PC-9 (cell line): ENCODE measurements at regions not wholly inside any gene's neighbourhood (a gene's known extent, or its start where the extent isn't known, plus 50 kb on each side); places are given as distances from the start of the nearest gene placed in this dataset.

Source experiments
- BruUV-seq: library from RNA; stranded (reverse); fragments of 400-500 nt; replicated peaks from 2 replicates; lab custom pipeline; 2021; lab: Mats Ljungman, UMichigan
- CTCF ChIA-PET: fragments of 300-600 bp; sonication (Branson Sonifier 250); formaldehyde crosslinking; loops from one replicate; lab custom pipeline; 2022; ENCODE audit warnings: antibody characterized with exemption; lab: Charles Lee
- POLR2A ChIA-PET: fragments of 300-600 bp; sonication (Branson Sonifier 250); formaldehyde crosslinking; loops from one replicate; lab custom pipeline; 2022; ENCODE audit warnings: antibody characterized with exemption; ENCODE audit not compliant: unreplicated experiment; lab: Charles Lee
- DNase-seq, 2 experiments: peaks; one replicate each; pipeline versions ENCODE4 v3.0.0 to v3.0.0-alpha.2; 2015 to 2022; ENCODE audit warnings: mixed read lengths in 1 of 2
- H2AFZ ChIP-seq: fragments of 200-600 bp; sonication (generic); 2 replicates; pipeline ENCODE4 v1.8.1; 2017; ENCODE audit warnings: antibody characterized with exemption
- H3F3A ChIP-seq: fragments of 200-600 bp; sonication (generic); 2 replicates; pipeline ENCODE4 v1.8.1; 2017; ENCODE audit warnings: antibody characterized with exemption, mild to moderate bottlenecking, low read depth; ENCODE audit not compliant: insufficient read depth
- H3K27ac ChIP-seq: fragments of 200-600 bp; sonication (generic); 2 replicates; pipeline ENCODE4 v1.6.1; 2016; ENCODE audit warnings: mixed run types
- H3K27me3 ChIP-seq: fragments of 200-600 bp; sonication (generic); 2 replicates; pipeline ENCODE4 v1.6.1; 2016; ENCODE audit warnings: low read depth, mixed run types; ENCODE audit not compliant: insufficient read depth
- H3K36me3 ChIP-seq: fragments of 200-600 bp; sonication (generic); 2 replicates; pipeline ENCODE4 v1.6.1; 2016; ENCODE audit warnings: low read depth, mixed run types
- H3K4me1 ChIP-seq: fragments of 200-600 bp; sonication (generic); replicated peaks from 2 replicates; pipeline ENCODE4 v1.6.1; 2016; ENCODE audit warnings: mixed run types; ENCODE audit not compliant: insufficient read depth
- H3K4me2 ChIP-seq: fragments of 200-600 bp; sonication (generic); 2 replicates; pipeline ENCODE4 v1.6.1; 2017; ENCODE audit warnings: mixed run types
- H3K4me3 ChIP-seq: fragments of 200-600 bp; sonication (generic); 2 replicates; pipeline ENCODE4 v1.6.1; 2016; ENCODE audit warnings: mixed run types
- H3K79me2 ChIP-seq: fragments of 200-600 bp; sonication (generic); 2 replicates; pipeline ENCODE4 v1.6.1; 2017; ENCODE audit warnings: low read depth, mixed run types
- H3K9me2 ChIP-seq: fragments of 200-600 bp; sonication (generic); 2 replicates; pipeline ENCODE4 v1.8.1; 2017; ENCODE audit warnings: mild to moderate bottlenecking; ENCODE audit not compliant: insufficient read depth
- H3K9me3 ChIP-seq: fragments of 200-600 bp; sonication (generic); 2 replicates; pipeline ENCODE4 v1.8.1; 2016; ENCODE audit warnings: low read depth; ENCODE audit not compliant: insufficient read depth
- H4K20me1 ChIP-seq: fragments of 200-600 bp; sonication (generic); 2 replicates; pipeline ENCODE4 v1.8.1; 2017; ENCODE audit not compliant: insufficient read depth
- EZH2 ChIP-seq: fragments of 200-600 bp; sonication (generic); IDR thresholded peaks from 2 replicates; pipeline ENCODE4 v1.8.0; 2017; ENCODE audit warnings: antibody characterized with exemption, low read depth
- intact Hi-C: fragments of 100-400 bp; cut with micrococcal nuclease; formaldehyde crosslinking; loops from one replicate; pipeline ENCODE4 v1.10.0; 2022; ENCODE audit not compliant: unreplicated experiment
- TF ChIP-seq, protein P1 (sequence below): fragments of 200-600 bp; sonication (generic); conservative IDR thresholded peaks from 2 replicates; pipeline ENCODE4 v1.6.1; 2017; ENCODE audit warnings: mixed run types, antibody characterized with exemption, mild to moderate bottlenecking, moderate library complexity

- peak in 1 of 2 experiments; percentile 29 for DNase-seq
- Histone ChIP-seq H3K27ac (peak overlapping the region; percentile 58), H3K36me3 (no peaks in the 10 kb centered on the region), H3K27me3 (no peaks in the 10 kb centered on the region), H3K9me2 (no peaks in the 10 kb centered on the region), H3K4me3 (no peak overlapping the region), H3K9me3 (0 out of 2 replicates have a peak, but pooled peaks cover 5% of the 10 kb centered on the region), H3F3A (peaks cover 7% of the 10 kb centered on the region), H2AFZ (peak overlapping the region; percentile 49), H3K4me1 (peaks cover 23% of the 10 kb centered on the region), H4K20me1 (no peaks in the 10 kb centered on the region), H3K4me2 (peak overlapping the region; percentile 45), H3K79me2 (no peaks in the 10 kb centered on the region)
- TF ChIP-seq EZH2 = no peak
- TF ChIP-seq, protein P1, sequence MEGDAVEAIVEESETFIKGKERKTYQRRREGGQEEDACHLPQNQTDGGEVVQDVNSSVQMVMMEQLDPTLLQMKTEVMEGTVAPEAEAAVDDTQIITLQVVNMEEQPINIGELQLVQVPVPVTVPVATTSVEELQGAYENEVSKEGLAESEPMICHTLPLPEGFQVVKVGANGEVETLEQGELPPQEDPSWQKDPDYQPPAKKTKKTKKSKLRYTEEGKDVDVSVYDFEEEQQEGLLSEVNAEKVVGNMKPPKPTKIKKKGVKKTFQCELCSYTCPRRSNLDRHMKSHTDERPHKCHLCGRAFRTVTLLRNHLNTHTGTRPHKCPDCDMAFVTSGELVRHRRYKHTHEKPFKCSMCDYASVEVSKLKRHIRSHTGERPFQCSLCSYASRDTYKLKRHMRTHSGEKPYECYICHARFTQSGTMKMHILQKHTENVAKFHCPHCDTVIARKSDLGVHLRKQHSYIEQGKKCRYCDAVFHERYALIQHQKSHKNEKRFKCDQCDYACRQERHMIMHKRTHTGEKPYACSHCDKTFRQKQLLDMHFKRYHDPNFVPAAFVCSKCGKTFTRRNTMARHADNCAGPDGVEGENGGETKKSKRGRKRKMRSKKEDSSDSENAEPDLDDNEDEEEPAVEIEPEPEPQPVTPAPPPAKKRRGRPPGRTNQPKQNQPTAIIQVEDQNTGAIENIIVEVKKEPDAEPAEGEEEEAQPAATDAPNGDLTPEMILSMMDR = no peak
- intact Hi-C loops = loop anchor here (1.0 to 5.0 kb wide), 6 partner anchors 22 to 516 kb away; no protein-coding TSS in a partner anchor
- ChIA-PET POLR2A (interaction anchor here (0.5 to 0.7 kb wide), 4 partner anchors 18 to 663 kb away, joined by 3 to 9 read pairs (median 6); partner anchors contain the start of gene IRS1), CTCF (interaction anchor here (0.6 kb wide), 1 partner anchor 35 kb away, joined by 4 read pairs; no protein-coding TSS in a partner anchor)
- BruUV-seq = no TSS peak
Measured at GRCh38 chr2:226136739-226137138, 662.9 kb downstream of the IRS1 start.

- Histone ChIP-seq H3K9me3 (0 out of 2 replicates have a peak, but pooled peaks cover 5% of the 10 kb centered on the region), H3K4me3 (no peak overlapping the region), H3K36me3 (no peaks in the 10 kb centered on the region), H3K9me2 (no peaks in the 10 kb centered on the region), H3K79me2 (no peaks in the 10 kb centered on the region), H3K4me2 (no peak overlapping the region), H3F3A (peaks cover 7% of the 10 kb centered on the region), H3K27me3 (no peaks in the 10 kb centered on the region), H3K4me1 (peaks cover 27% of the 10 kb centered on the region), H2AFZ (no peak overlapping the region), H4K20me1 (no peaks in the 10 kb centered on the region), H3K27ac (no peak overlapping the region)
- POLR2A ChIA-PET = no interaction called here
- CTCF ChIA-PET = no interaction called here
- TF ChIP-seq, protein P1 = no peak
- no peak for TF ChIP-seq EZH2
- BruUV-seq = no TSS peak
- intact Hi-C loops = loop anchor here (1.0 to 5.0 kb wide), 5 partner anchors 21 to 516 kb away; no protein-coding TSS in a partner anchor
- DNase-seq = no peak
Measured at GRCh38 chr2:226135861-226136548, 663.6 kb downstream of the IRS1 start.

DNA sequence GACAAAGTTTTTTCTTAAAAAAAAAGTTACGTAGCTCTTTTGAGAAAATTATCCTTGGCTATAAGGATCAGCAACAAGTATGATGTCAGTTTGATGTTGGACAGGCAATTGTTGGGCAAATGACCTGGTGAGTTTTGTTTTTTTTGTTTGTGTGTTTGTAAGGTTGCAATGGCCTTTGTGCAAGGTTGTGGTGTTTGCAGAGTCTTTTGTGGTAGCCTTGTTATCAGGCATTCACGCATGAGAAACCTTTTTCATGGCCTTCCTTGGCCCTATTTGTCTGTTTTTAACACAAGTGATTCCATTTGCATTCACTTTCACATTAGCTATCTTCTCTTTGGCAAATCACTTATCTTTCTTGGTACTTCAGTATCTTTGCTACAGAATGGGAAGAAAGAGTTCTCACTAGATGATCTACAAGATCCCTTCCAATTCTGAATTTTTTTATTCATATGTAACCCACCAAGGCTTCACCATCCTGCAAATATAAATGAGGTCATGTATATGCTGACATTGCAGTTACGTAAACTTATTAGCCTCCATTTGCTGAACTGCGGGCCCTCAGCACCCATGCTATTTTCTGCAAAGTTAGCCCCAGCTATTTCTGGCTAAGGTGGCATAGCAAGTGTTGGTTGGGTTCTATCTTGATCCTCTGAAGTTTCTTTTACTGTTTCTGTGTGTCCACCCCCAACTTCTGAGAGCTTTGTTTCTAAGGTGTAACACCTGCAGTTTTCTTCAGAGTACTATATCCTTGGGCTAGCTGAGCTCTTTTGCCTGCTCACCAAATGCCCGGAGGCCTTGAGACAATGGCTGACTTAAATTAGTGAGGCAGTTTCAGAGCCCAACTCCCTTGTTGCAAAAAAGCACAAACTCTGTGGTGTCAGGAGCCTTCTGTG, 667.1 kb downstream of the IRS1 start:
- Histone ChIP-seq H3K27me3 (no peaks in the 10 kb centered on the region), H3K27ac (no peak overlapping the region), H3K4me1 (peaks cover 23% of the 10 kb centered on the region), H3K79me2 (no peaks in the 10 kb centered on the region), H3F3A (peaks cover 5% of the 10 kb centered on the region), H2AFZ (no peak overlapping the region), H3K4me3 (no peak overlapping the region), H3K36me3 (no peaks in the 10 kb centered on the region), H3K9me2 (no peaks in the 10 kb centered on the region), H4K20me1 (no peaks in the 10 kb centered on the region), H3K9me3 (0 out of 2 replicates have a peak, but pooled peaks cover 4% of the 10 kb centered on the region), H3K4me2 (no peak overlapping the region)
- BruUV-seq = no TSS peak
- ChIA-PET POLR2A (no interaction called here), CTCF (no interaction called here)
- DNase-seq = no peak
- intact Hi-C loops = loop anchor here (5.0 kb wide), 1 partner anchor 670 kb away; no protein-coding TSS in a partner anchor
- TF ChIP-seq, protein P1 = no peak
- TF ChIP-seq EZH2 = no peak
